Ascending aorta (tissue), 2 donors: ENCODE measurements at regions not wholly inside any gene's neighbourhood (a gene's known extent, or its start where the extent isn't known, plus 50 kb on each side); places are given as distances from the start of the nearest gene placed in this dataset.

Source experiments
- DNase-seq, 2 donors: peaks; one replicate each; pipeline ENCODE4 v3.0.0-alpha.2; 2019; ENCODE audit warnings: low spot score in 2 of 2
- H3K27ac ChIP-seq, 2 donors: fragments of 200-600 bp; sonication (generic); one replicate each; pipeline ENCODE4 v1.5.1; 2016 to 2017; ENCODE audit warnings: mild to moderate bottlenecking in 1 of 2
- H3K27me3 ChIP-seq: fragments of 200-600 bp; sonication (generic); one replicate; pipeline ENCODE4 v1.5.1; 2017
- H3K36me3 ChIP-seq, 2 donors: fragments of 200-600 bp; sonication (generic); one replicate each; pipeline ENCODE4 v1.5.1; 2016
- H3K4me1 ChIP-seq, 2 donors: fragments of 200-600 bp; sonication (generic); one replicate each; pipeline ENCODE4 v1.5.1; 2016 to 2017; ENCODE audit warnings: mild to moderate bottlenecking in 1 of 2
- H3K4me3 ChIP-seq, 2 donors: fragments of 200-600 bp; sonication (generic); one replicate each; pipeline ENCODE4 v1.5.1; 2016 to 2017; ENCODE audit warnings: mild to moderate bottlenecking in 1 of 2
- H3K9me3 ChIP-seq, 2 donors: fragments of 200-600 bp; sonication (generic); one replicate each; pipeline ENCODE4 v1.5.1; 2016
- intact Hi-C: fragments of 100-400 bp; cut with DNase I; formaldehyde crosslinking; loops from one replicate; pipeline ENCODE4 v1.15.1; 2023
- TF ChIP-seq, protein P1 (sequence below), 3 experiments: fragments of 200-600 bp in 2 of 3; fragments of 450-650 bp in 1 of 3; sonication (generic) in 2 of 3; IDR thresholded peaks; one replicate each; pipeline ENCODE4 v1.5.1; 2016 to 2019; ENCODE audit warnings: antibody characterized with exemption in 3 of 3, mild to moderate bottlenecking in 1 of 3, moderate library complexity in 1 of 3

- H3K27me3 ChIP-seq = no peaks in the 10 kb centered on the region
- no peaks in the 10 kb centered on the region for H3K9me3 ChIP-seq
- intact Hi-C loops = no loop called here
- no peaks in the 10 kb centered on the region for H3K36me3 ChIP-seq
- DNase-seq = no peak
- TF ChIP-seq, protein P1, sequence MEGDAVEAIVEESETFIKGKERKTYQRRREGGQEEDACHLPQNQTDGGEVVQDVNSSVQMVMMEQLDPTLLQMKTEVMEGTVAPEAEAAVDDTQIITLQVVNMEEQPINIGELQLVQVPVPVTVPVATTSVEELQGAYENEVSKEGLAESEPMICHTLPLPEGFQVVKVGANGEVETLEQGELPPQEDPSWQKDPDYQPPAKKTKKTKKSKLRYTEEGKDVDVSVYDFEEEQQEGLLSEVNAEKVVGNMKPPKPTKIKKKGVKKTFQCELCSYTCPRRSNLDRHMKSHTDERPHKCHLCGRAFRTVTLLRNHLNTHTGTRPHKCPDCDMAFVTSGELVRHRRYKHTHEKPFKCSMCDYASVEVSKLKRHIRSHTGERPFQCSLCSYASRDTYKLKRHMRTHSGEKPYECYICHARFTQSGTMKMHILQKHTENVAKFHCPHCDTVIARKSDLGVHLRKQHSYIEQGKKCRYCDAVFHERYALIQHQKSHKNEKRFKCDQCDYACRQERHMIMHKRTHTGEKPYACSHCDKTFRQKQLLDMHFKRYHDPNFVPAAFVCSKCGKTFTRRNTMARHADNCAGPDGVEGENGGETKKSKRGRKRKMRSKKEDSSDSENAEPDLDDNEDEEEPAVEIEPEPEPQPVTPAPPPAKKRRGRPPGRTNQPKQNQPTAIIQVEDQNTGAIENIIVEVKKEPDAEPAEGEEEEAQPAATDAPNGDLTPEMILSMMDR (IDR thresholded peaks at IDR 0.05) = no peak
- H3K27ac ChIP-seq = no peak overlapping the region
- H3K4me1 ChIP-seq = no peaks in the 10 kb centered on the region
- H3K4me3 ChIP-seq = no peak overlapping the region
Measured at GRCh38 chr11:28938091-28938490, 829.9 kb downstream of the METTL15 start.

- DNase-seq = no peak
- intact Hi-C loops = no loop called here
- H3K9me3 ChIP-seq = peaks cover 4% of the 10 kb centered on the region in 2 donors
- H3K4me1 ChIP-seq = no peaks in the 10 kb centered on the region
- no peaks in the 10 kb centered on the region for H3K27me3 ChIP-seq
- H3K4me3 ChIP-seq = no peak overlapping the region
- TF ChIP-seq, protein P1 (IDR thresholded peaks at IDR 0.05) = no peak
- H3K27ac ChIP-seq = no peak overlapping the region
- H3K36me3 ChIP-seq = no peaks in the 10 kb centered on the region
Measured at GRCh38 chr11:28932940-28933339, 824.8 kb downstream of the METTL15 start.

DNA sequence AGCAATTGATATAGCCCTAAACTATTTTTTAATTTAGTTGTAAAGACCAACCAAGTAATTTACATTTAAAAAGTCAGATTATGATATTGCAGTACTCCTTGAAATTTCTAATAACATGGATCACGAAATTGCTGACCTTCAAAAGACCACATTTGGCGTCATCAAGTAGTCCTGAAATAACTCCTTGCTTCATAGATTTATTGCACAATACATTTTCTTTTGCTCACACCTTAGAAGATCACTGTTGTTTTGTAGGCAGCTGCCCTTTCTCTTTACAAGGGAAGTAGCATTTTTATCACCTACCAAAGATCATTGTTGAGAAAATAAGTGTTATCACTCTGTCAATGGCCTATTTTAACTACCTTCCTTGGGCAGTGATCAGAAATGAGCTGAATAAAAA is 815.8 kb downstream of the METTL15 start:
- TF ChIP-seq, protein P1 (IDR thresholded peaks at IDR 0.05) = no peak
- no peak for DNase-seq
- Histone ChIP-seq H3K36me3 (no peaks in the 10 kb centered on the region), H3K9me3 (no peaks in the 10 kb centered on the region), H3K4me3 (no peak overlapping the region), H3K4me1 (no peaks in the 10 kb centered on the region), H3K27ac (no peak overlapping the region), H3K27me3 (no peaks in the 10 kb centered on the region)
- intact Hi-C loops = no loop called here

GRCh38 chr11:28922386-28922981 is 814.3 kb downstream of the METTL15 start:
- Histone ChIP-seq H3K27me3 (no peaks in the 10 kb centered on the region), H3K36me3 (no peaks in the 10 kb centered on the region), H3K9me3 (no peaks in the 10 kb centered on the region), H3K4me1 (no peaks in the 10 kb centered on the region), H3K4me3 (no peak overlapping the region), H3K27ac (no peak overlapping the region)
- TF ChIP-seq, protein P1 (IDR thresholded peaks at IDR 0.05) = no peak
- intact Hi-C loops = no loop called here
- DNase-seq = no peak

GRCh38 chr11:28919194-28919593 is 811.0 kb downstream of the METTL15 start:
- Histone ChIP-seq H3K4me3 (no peak overlapping the region), H3K36me3 (no peaks in the 10 kb centered on the region), H3K27me3 (no peaks in the 10 kb centered on the region), H3K9me3 (no peaks in the 10 kb centered on the region), H3K27ac (no peak overlapping the region), H3K4me1 (no peaks in the 10 kb centered on the region)
- TF ChIP-seq, protein P1 (IDR thresholded peaks at IDR 0.05) = no peak
- intact Hi-C loops = no loop called here
- DNase-seq = no peak

DNA sequence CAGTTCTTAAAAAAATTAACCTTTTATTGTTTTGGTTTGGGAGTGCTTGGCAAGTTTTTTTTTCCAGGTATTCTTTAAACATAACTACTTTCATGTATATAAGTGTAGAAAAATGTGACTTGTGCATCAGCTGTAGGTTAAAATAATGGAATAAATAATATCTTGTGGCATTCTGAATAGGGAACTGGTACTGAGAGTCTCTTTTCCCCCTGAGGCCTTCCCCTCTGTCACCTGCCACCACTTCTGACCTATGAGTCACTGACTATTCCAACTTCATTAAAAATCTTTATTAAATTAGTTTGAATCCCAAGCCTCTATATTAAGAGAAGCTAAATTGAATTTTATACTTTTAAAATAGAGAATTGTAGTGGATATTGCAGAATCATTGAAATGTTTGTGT is 805.7 kb downstream of the METTL15 start:
- no peaks in the 10 kb centered on the region for H3K27me3 ChIP-seq
- DNase-seq = no peak
- TF ChIP-seq, protein P1 (IDR thresholded peaks at IDR 0.05) = no peak

More for the DNA sequence above, 805.7 kb downstream of the METTL15 start:
- H3K9me3 ChIP-seq = no peaks in the 10 kb centered on the region
- no peaks in the 10 kb centered on the region for H3K4me1 ChIP-seq
- intact Hi-C loops = no loop called here
- no peaks in the 10 kb centered on the region for H3K36me3 ChIP-seq
- H3K4me3 ChIP-seq = no peak overlapping the region
- no peak overlapping the region for H3K27ac ChIP-seq
